GM18511 (cell line): ENCODE measurements at regions not wholly inside any gene's neighbourhood (a gene's known extent, or its start where the extent isn't known, plus 50 kb on each side); places are given as distances from the start of the nearest gene placed in this dataset.

Experiments used
- ATAC-seq: cut with Tn5 transposase; IDR thresholded peaks from one replicate; pipeline ENCODE4 v1.9.1; 2021; ENCODE audit warnings: mild to moderate bottlenecking, moderate library complexity; ENCODE audit not compliant: unreplicated experiment

DNA sequence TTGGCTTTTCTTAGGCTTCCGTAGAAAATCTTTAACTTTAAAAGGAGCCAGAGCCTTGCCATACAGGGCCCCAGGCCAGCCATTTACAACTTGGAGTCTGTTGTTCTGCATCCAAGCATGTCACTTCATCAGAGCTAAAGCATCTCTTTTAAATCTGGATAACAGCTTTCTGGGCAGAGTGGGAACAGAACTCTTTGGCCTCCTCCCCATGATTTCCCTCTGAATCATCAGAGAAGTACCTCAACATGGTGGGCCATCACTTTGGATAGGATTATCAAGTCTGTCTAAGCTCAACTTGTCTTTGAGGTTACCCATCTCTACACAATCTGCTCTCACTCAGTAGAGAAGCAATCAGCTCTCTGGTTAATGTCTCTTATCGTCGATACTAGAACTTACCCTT is 170.9 kb downstream of the SLC6A15 start:
- no peak for ATAC-seq

DNA sequence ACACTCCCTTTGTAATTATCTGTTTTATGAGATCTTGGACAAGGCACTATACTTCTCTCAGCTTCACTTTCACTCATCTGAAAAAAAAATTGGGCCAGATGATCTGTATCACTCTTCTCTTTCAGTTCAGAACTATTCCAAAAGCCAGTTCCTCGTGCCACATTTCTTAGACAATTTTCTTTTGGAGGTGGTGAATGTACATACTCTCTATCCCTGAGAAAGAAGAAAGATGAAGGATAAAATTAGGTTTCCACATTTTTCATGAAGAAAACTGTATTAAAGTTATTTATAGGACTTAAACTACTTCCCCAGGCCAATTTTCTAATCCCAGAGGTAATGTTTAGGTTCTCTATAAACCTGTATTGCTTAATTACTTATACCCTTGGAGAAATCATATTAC is 171.6 kb downstream of the SLC6A15 start:
- no peak for ATAC-seq

DNA sequence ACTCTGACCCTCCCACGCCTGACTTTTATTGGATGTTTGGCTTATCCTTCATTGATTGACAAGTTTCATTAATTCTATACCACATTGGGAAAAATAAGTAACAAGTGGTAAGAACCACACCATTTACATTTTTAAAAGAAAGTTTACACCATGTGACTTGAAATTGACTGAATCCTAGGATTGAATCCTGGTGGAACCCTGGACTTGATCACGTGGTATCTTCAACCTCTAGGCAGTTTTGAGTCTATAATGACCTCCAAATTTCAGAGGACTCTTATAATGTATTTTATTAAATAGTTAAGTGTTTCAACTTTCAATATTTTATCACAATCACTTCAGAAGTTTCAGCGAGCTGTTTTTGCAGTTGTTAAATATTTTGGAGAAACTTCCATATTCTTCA is 172.0 kb downstream of the SLC6A15 start:
- no peak for ATAC-seq

DNA sequence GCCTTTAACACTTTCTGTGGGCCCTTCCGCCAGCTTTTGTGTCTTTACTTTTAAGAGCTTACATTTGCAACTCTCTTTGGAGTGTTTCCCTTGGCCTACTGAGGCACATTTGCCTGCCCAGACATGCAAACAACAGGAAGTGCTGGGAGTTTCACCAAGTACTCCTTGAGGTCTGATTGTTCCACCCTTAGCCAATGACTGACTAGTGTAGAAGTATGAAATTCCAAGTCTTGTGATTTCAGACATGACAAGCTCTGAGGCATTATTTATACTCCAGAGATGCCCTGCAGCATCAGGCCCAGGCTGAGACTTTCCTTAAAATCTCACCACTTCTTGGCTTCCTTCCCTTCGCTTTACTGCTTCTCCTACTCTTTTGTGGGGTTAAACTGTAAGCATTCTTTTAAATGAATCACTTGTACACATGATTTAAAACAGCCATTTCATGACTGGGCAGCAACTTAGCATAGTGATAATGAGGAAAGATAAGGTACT is 174.1 kb downstream of the SLC6A15 start:
- no peak for ATAC-seq

DNA sequence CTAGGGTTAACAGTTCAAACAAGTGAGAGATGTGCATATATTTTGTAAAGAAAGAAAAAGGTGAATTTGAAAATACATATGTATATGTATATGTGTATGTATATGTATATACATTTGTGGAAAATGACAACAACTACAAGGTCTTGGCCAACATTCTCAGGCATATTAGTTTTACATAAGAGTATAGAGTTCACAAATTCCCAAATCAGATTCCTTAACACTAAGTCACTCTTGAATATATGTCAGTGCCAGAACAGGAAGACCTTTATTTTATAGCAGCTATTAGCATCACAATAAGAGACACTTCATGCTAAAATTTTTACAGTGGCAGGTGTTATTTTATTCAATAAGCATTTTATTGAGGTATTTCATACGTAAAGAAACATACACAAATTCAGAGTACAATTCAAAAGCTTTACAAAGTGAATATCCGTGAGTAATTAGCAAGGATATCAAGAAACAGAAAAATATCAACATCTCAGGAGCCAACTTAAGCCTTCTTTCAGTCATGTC is 179.7 kb downstream of the SLC6A15 start:
- no peak for ATAC-seq

DNA sequence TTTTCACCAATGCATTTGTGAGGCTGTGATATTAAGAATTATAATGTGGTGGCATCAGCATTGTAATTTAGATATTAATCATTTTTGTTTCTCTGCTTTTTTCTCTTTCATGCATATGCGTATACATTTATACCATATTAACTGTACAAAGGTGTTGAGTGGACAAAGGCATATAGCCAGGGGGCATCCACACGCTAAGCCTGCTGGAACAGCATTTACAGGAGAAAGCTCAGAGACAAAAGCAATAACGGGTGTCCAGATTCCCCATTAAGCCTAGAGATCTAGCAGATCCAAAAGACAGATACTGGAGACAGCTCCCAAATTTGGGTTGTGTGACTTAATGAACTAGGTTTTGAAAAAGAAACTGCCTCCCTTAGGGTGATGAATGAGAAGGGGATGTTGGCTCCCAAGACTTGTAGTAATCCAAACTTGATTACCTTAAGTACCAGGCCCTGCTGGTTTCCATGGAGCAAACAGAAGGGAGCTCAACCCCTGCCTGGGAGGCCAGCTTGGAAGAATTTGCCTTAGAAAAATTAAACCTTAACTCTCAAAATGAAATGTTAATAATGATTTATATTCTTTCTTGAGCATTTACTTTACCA is 181.9 kb downstream of the SLC6A15 start:
- no peak for ATAC-seq

DNA sequence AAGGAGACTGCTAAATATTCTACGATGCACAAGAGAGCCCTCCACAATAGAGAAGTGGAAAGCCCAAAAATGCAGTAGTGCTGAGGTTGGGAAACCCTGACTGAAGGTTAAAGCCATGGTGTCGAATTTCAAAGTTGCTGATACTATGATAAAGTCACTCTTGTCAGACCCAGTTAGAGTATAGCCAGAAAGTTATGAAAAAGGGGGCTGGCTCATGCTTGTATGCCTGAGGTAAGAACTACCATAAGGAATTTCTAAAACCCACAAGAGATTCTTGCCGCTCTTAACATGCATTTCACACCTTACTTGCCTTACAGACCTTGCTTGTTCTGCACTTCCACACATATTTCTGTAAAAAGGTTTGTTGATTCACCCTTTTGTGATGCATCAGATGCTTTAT is 184.6 kb downstream of the SLC6A15 start:
- no peak for ATAC-seq

DNA sequence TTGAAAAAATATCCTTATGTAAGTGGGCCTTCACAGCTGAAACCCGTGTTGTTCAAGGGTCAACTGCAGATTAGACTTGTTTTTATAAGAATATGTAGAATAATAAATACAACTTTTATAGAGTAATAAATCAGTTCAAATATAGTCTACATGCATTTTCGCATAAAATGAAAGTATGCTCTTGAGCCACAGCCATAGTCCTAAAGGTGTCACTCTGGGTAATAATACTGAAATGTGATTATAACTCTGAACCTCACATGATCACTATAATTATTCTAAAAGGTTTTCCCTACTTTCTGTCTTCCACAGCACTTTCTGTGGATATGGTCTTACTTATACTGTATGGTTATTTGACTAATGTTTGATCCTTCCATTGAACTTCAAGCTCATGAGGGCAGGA is 185.8 kb downstream of the SLC6A15 start:
- no peak for ATAC-seq

- ATAC-seq: no peak
Observed at GRCh38 chr12:84723988-84724387, 188.6 kb downstream of the SLC6A15 start.

- ATAC-seq: no peak
Observed at GRCh38 chr12:84719997-84720396, 192.6 kb downstream of the SLC6A15 start.

DNA sequence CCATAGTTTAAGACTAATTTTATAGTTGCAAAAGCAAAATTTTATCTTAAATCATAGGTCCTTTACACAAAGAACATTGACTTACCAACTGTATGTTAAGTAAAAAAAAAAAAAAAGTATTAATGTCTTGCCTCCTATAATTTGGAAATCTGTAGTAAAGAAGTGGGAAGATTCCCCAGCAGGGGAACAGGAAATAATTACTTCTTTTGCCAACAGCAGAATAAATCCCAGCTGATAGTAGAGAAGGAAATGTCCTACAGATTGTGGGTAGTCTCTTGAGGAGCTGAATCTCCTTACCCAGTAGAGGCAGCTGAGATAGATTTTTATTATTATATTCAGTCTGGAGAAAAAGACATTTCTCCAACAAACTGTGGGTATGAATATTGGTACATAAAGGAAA is 193.7 kb downstream of the SLC6A15 start:
- ATAC-seq: no peak

DNA sequence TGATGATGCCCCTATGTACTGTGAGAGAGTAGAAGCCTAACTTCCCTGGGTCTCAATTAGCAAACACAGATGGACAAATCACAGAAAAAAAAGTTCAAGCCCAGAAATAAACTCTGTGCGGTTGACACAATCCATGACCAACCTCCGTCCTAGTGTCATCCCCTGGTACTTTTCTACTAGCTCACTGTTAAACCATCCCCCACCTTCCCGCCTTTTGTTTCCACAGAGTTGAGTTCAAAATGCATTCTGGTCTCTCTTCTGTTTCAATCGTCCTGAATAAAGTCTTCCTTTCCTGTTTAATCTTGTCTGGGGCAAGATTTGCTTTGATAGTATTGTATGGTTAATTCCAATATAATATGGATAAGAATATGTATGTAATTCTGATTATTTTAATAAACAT is 199.9 kb downstream of the SLC6A15 start:
- no peak for ATAC-seq

GRCh38 chr12:84706374-84706773 is 206.2 kb downstream of the SLC6A15 start:
- ATAC-seq: no peak

DNA sequence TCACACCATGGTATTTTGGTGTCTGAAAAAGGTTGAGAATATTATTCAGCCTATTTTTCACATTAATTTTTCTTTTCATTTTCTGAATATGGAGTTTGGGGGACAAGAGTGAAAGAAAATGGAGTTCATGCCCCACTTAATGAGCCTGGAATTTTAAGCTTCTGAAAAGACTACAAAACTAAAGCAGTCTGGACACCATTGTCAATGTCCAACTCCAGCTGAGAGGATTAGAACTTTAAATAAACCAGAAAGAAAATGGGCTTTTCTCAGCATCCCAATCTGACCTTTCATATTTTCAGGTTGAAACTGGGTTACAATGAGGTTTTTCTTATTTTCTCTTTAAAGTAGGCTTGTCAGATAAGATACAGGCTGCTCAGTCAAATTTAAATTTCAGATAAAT is 207.7 kb downstream of the SLC6A15 start:
- ATAC-seq: no peak

DNA sequence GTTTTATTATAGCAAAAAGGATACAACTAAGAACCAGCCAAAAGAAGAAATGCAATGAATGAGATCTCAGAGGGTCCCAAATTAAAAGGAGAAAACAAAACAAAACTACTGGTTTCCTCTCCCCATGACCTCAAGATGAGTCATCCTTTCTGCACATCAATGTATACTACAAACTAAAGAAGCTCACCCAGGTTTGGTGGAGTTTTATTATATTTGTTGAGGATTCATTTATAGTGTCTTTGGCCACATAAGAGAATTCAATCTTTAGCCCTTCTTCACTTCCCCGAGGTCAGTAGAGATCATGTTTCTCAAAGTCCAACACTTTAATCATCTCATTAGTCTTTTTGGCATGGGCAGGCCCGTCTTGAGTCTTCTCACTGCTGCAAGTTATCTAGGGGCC is 210.6 kb downstream of the SLC6A15 start:
- no peak for ATAC-seq

DNA sequence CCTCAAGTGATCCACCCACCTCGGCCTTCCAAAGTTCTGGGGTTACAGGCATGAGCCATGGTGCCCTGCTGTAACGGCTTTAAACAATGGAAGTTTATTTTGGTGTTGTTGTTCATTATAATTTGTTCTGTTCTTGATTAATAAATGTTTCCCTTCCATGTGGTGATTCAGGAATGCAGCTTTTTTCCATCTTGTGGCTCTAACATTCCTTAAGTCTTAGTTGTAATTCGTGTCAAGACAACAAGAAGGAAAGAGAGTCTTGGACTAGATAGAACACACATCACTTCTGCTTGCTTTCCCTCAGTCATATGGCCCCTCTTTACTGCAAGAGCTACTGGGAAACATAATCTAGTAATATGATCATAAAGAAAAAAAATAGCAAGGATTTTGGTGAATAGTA is 211.6 kb downstream of the SLC6A15 start:
- no peak for ATAC-seq

DNA sequence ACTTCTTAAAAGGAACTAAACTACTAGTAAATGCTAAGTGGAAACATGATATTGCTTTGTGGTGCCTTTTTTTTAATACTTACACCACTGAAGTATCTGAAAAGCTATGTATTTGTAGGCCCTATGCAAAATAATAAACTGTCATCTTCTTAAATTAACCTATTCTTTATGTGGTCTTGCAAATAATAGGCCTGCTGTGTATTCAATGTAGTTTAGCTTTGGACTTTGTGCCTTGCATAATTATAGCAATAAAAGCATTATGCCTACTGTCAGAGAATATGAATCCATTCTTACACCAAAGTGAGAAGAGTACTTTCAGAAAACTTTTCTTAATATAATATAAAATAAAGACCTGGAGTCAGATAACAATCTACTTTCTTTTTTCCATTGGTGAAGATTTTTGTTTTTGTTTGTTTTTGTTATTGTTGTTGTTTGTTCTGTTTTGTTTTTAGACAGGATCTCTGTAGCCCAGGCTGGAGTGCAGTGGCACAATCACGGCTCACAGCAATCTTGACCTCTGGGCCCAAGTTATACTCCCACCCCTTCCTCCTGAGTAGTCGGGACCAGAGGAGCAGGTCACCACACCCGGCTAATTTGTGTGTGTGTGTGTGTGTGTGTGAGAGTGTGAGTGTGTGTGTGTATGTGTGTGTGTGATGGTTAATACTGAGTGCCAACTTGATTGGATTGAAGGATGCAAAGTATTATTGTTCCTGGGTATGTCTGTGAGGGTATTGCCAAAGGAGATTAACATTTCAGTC is 213.8 kb downstream of the SLC6A15 start:
- ATAC-seq: no peak

GRCh38 chr12:84696908-84697540 is 215.6 kb downstream of the SLC6A15 start:
- ATAC-seq: no peak

DNA sequence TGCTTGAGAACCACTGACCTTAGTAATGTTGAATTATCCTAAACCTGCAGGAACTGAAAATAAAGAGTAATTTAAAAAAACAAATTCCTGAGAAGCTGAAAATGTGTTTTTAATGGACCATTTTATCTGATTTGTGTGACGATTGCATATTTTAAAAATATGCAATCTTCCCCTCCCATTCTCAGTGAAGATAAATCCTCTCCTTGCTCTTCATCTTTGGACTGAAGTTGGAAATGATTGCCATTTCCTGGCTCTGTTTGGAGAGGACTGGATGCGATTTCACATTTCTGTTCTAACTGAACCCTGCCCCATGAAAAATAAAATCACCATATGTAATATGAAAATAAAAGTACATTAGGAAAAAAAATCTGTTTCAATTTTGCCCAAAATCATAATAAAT is 216.3 kb downstream of the SLC6A15 start:
- no peak for ATAC-seq

- ATAC-seq: no peak
Observed at GRCh38 chr12:84694116-84694515, 218.5 kb downstream of the SLC6A15 start.

GRCh38 chr12:84692071-84692470 is 220.5 kb downstream of the SLC6A15 start:
- ATAC-seq: no peak

DNA sequence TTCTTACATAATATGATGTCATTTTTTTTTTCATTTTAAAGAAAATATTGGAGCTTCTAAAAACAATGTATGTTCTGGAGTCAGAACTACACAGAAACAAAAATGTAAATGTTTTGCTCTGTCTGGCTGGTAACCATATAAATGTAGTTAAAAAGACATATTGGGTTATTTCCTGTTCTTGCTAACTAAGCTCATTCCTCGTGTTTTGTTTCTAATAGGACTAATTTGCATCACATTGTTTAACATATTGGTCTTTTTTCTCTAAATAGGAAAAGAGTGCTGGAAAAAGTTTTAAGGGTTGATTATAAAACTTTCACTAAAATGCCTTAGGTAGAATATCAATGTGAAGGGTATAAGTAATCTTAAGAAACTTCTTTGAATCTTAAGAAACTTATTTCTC is 221.3 kb downstream of the SLC6A15 start:
- no peak for ATAC-seq
